ENCODE measurements at regions not wholly inside any gene's neighbourhood (a gene's known extent, or its start where the extent isn't known, plus 50 kb on each side); places are given as distances from the start of the nearest gene placed in this dataset.

- TF ChIP-seq ZBTB4 (CRISPR knock-in tag; IDR thresholded peaks at IDR 0.05; ENCODE audit: borderline replicate concordance) (no peak), SOX5 (CRISPR knock-in tag; IDR thresholded peaks at IDR 0.05; ENCODE audit: borderline replicate concordance) (no peak), HNRNPK (IDR thresholded peaks at IDR 0.05; ENCODE audit: low read depth, low read length, poor library complexity, severe bottlenecking) (peak; percentile 89), ZNF326 (CRISPR knock-in tag; IDR thresholded peaks at IDR 0.05; ENCODE audit: borderline replicate concordance) (no peak), PTBP1 (IDR thresholded peaks at IDR 0.05; ENCODE audit: low read depth, low read length, poor library complexity, severe bottlenecking) (no peak), PCBP1 (IDR thresholded peaks at IDR 0.05; ENCODE audit: borderline replicate concordance, low read depth, low read length) (0 out of 2 replicates have a peak, but pooled peaks have one; percentile 33), SP2 (CRISPR knock-in tag; IDR thresholded peaks at IDR 0.05) (no peak), EED (CRISPR knock-in tag; IDR thresholded peaks at IDR 0.05) (no peak), MED8 (CRISPR knock-in tag; IDR thresholded peaks at IDR 0.05; ENCODE audit: insufficient replicate concordance) (no peak), ZNF333 (CRISPR knock-in tag; IDR thresholded peaks at IDR 0.05; ENCODE audit: borderline replicate concordance) (no peak), RFX1 (IDR thresholded peaks at IDR 0.05) (no peak)
These were observed 90.8 kb downstream of the PRLHR start (continued) for GRCh38 chr10:118504467-118505205.
